22Rv1 (cell line): ENCODE measurements at regions not wholly inside any gene's neighbourhood (a gene's known extent, or its start where the extent isn't known, plus 50 kb on each side); places are given as distances from the start of the nearest gene placed in this dataset.

Experiments used
- CTCF ChIP-seq: fragments of 450-650 bp; IDR thresholded peaks from 2 replicates; pipeline ENCODE4 v1.5.1; 2017; ENCODE audit warnings: mild to moderate bottlenecking
- ZFX ChIP-seq: fragments of 450-650 bp; IDR thresholded peaks from 2 replicates; pipeline ENCODE4 v1.6.1; 2017; ENCODE audit warnings: antibody characterized with exemption, borderline replicate concordance

- no peak for TF ChIP-seq CTCF
- TF ChIP-seq ZFX: no peak
These were observed 79.6 kb upstream of the AUTS2 start for GRCh38 chr7:69518705-69519077.
